Body of pancreas (tissue), 4 donors: ENCODE measurements at regions not wholly inside any gene's neighbourhood (a gene's known extent, or its start where the extent isn't known, plus 50 kb on each side); places are given as distances from the start of the nearest gene placed in this dataset.

ENCODE experiments used
- ATAC-seq: fragments of 150-250 bp; one replicate; pipeline ENCODE4 v1.9.1; 2016
- DNase-seq, 4 donors: peaks; one replicate each; pipeline ENCODE4 v3.0.0-alpha.2; 2019
- H3K27ac ChIP-seq, 4 donors: fragments of 200-600 bp; sonication (generic); 1 replicate in 3 of 4; 2 replicates in 1 of 4; pipeline versions ENCODE4 v1.5.1 to v1.6.1; 2016 to 2019; ENCODE audit warnings: mild to moderate bottlenecking in 1 of 4, mixed read lengths in 1 of 4, moderate library complexity in 1 of 4
- H3K27me3 ChIP-seq, 2 donors: fragments of 200-600 bp; sonication (generic); one replicate each; pipeline ENCODE4 v1.6.0; 2016; ENCODE audit warnings: mild to moderate bottlenecking in 1 of 2
- H3K36me3 ChIP-seq, 2 donors: fragments of 200-600 bp; sonication (generic); replicated peaks in 1 of 2; 2 replicates each; pipeline ENCODE4 v1.5.1; 2016; ENCODE audit warnings: low read depth in 2 of 2; ENCODE audit not compliant: insufficient read depth in 1 of 2
- H3K4me1 ChIP-seq: fragments of 200-600 bp; sonication (generic); one replicate; pipeline ENCODE4 v1.6.0; 2016
- H3K4me3 ChIP-seq, 2 donors: fragments of 200-600 bp; sonication (generic); 1 replicate in 1 of 2; 2 replicates in 1 of 2; pipeline ENCODE4 v1.5.1; 2016 to 2019
- H3K9me3 ChIP-seq, 3 donors: fragments of 200-600 bp; sonication (generic); 1 replicate in 2 of 3; 2 replicates in 1 of 3; pipeline ENCODE4 v1.5.1; 2016
- CTCF ChIP-seq, 7 experiments: fragments of 450-650 bp in 4 of 7; fragments of 200-600 bp in 3 of 7; sonication (generic) in 3 of 7; IDR thresholded peaks; one replicate each; pipeline ENCODE4 v1.5.1; 2016 to 2019; ENCODE audit warnings: antibody characterized with exemption in 7 of 7
- POLR2A ChIP-seq, 3 donors: fragments of 450-650 bp; IDR thresholded peaks; one replicate each; pipeline ENCODE4 v1.6.1; 2016; ENCODE audit warnings: antibody characterized with exemption in 3 of 3, mild to moderate bottlenecking in 2 of 3
- WGBS, 2 donors: methylation state at CpG; one replicate each; pipeline ENCODE4 v1.1.5; 2017; 5-methylcytosine and 5-hydroxymethylcytosine counted together
- intact Hi-C: fragments of 100-400 bp; cut with DNase I; formaldehyde crosslinking; loops from one replicate; pipeline ENCODE4 v1.15.1; 2023

DNA sequence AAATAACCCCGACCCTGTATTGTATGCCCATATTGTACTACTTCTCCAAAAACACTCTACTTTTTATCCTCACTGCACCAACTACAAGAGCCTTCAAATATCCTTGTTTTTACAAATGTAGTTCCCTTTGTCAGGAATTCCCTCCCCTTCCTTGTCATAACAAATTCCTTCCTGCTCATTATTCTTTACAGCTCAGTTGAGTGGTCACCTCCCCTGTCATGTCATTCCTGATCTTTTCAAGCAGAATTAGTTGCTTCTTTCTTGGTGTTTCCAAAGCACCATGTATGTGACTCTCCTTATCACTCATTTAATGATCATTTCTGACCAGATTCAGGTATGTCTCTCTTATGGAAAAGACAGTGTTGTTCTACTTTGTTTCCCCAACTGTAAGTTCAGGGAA lies 194.2 kb upstream of the SMC2 start:
- Histone ChIP-seq H3K4me1 (no peaks in the 10 kb centered on the region), H3K27ac (no peak overlapping the region), H3K9me3 (no peaks in the 10 kb centered on the region), H3K27me3 (no peaks in the 10 kb centered on the region), H3K36me3 (no peaks in the 10 kb centered on the region), H3K4me3 (no peak overlapping the region)
- ATAC-seq (no peak), DNase-seq (no peak)
- intact Hi-C loops: no loop called here
- no peak for TF ChIP-seq POLR2A (IDR thresholded peaks at IDR 0.05)
- TF ChIP-seq CTCF (IDR thresholded peaks at IDR 0.05): no peak
- WGBS, 2 donors: 43 to 58% methylated on average over 1 of the region's 1 CpG

DNA sequence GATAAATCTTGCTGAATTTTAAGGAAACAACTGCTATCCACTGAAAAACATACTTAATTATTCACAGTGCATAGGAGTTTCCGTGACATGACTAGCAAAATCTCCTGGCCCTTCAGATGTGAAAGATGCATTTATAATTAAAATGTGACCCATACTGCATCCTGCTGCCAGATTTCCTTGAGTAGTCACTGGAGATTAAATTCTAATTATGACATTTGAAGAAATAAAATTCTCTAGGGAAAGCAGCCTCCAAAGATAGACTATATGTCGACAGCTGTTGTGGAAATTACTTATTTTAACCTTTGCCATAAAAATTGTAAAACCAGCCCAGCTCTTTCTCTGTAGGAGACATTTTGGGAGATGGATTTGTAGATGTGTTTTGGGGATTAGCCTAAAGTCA lies 193.6 kb upstream of the SMC2 start:
- no peak overlapping the region for H3K4me3 ChIP-seq
- no peaks in the 10 kb centered on the region for H3K27me3 ChIP-seq
- no peak overlapping the region for H3K27ac ChIP-seq
- 70 to 73% methylated on average over 2 of the region's 2 CpGs for WGBS, 2 donors
- H3K9me3 ChIP-seq: no peaks in the 10 kb centered on the region
- intact Hi-C loops: no loop called here
- ATAC-seq (no peak), DNase-seq (no peak)
- no peak for TF ChIP-seq CTCF (IDR thresholded peaks at IDR 0.05)
- TF ChIP-seq POLR2A (IDR thresholded peaks at IDR 0.05): no peak
- H3K4me1 ChIP-seq: no peaks in the 10 kb centered on the region
- H3K36me3 ChIP-seq: no peaks in the 10 kb centered on the region

DNA sequence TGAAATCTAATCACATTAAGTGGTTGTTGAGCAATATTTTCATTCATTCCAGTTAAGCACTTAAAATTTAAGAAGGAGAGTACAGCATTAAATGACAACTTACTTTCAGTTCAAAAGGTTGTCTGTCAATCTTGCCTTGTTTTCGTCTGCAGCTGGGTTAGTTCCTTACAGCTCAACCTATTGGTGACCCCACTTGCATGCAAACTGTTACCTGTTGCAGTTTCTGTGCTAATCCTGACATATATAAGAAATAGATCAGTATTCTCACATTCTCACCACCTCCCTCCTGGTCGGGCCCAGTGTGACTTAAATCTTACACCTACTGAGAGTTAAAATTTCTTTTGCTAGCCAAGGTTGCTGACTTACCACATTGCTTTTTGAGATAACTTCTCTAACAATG lies 191.8 kb upstream of the SMC2 start:
- no peaks in the 10 kb centered on the region for H3K36me3 ChIP-seq
- H3K4me3 ChIP-seq: no peak overlapping the region
- WGBS, 2 donors: 47 to 56% methylated on average over 2 of the region's 2 CpGs
- no peak for DNase-seq
- no peak for ATAC-seq
- H3K27ac ChIP-seq: no peak overlapping the region
- intact Hi-C loops: no loop called here
- TF ChIP-seq POLR2A (IDR thresholded peaks at IDR 0.05) (no peak), CTCF (IDR thresholded peaks at IDR 0.05) (no peak)
- H3K9me3 ChIP-seq: no peaks in the 10 kb centered on the region
- no peaks in the 10 kb centered on the region for H3K4me1 ChIP-seq
- no peaks in the 10 kb centered on the region for H3K27me3 ChIP-seq

- no peaks in the 10 kb centered on the region for H3K9me3 ChIP-seq
- no peak overlapping the region for H3K4me3 ChIP-seq
- no peak for ATAC-seq
- no peaks in the 10 kb centered on the region for H3K27me3 ChIP-seq
- DNase-seq: no peak
- intact Hi-C loops: no loop called here
- H3K4me1 ChIP-seq: no peaks in the 10 kb centered on the region
- H3K27ac ChIP-seq: no peak overlapping the region
- no peaks in the 10 kb centered on the region for H3K36me3 ChIP-seq
- TF ChIP-seq CTCF (IDR thresholded peaks at IDR 0.05) (no peak), POLR2A (IDR thresholded peaks at IDR 0.05) (no peak)
- 2 to 20% methylated on average over 1 of the region's 1 CpG for WGBS, 2 donors
Observed at GRCh38 chr9:103904242-103904641, 189.9 kb upstream of the SMC2 start.

GRCh38 chr9:103913899-103914298 lies 180.2 kb upstream of the SMC2 start:
- H3K27ac ChIP-seq: no peak overlapping the region
- no peaks in the 10 kb centered on the region for H3K9me3 ChIP-seq
- ATAC-seq: no peak
- intact Hi-C loops: no loop called here
- DNase-seq: no peak
- H3K27me3 ChIP-seq: no peaks in the 10 kb centered on the region
- H3K36me3 ChIP-seq: no peaks in the 10 kb centered on the region
- no peak overlapping the region for H3K4me3 ChIP-seq
- H3K4me1 ChIP-seq: no peaks in the 10 kb centered on the region
- no peak for TF ChIP-seq CTCF (IDR thresholded peaks at IDR 0.05)
- no peak for TF ChIP-seq POLR2A (IDR thresholded peaks at IDR 0.05)
- 31 to 42% methylated on average over 1 of the region's 1 CpG for WGBS, 2 donors
